H9 (cell line): ENCODE measurements at regions not wholly inside any gene's neighbourhood (a gene's known extent, or its start where the extent isn't known, plus 50 kb on each side); places are given as distances from the start of the nearest gene placed in this dataset.

ENCODE experiments used
- DNase-seq: peaks from one replicate; pipeline ENCODE4 v3.0.0-alpha.2; 2017
- H2AFZ ChIP-seq: one replicate; pipeline ENCODE4 v1.6.1; 2013; ENCODE audit warnings: mild to moderate bottlenecking, low read length, control low read depth, moderate library complexity
- H2AK5ac ChIP-seq: 2 replicates; pipeline ENCODE4 v1.6.1; 2013; ENCODE audit warnings: low read length, control low read depth, mixed read lengths; ENCODE audit not compliant: insufficient read length
- H2BK120ac ChIP-seq: one replicate; pipeline ENCODE4 v1.6.1; 2013; ENCODE audit warnings: low read depth, mild to moderate bottlenecking, low read length, control low read depth, inconsistent platforms; ENCODE audit not compliant: poor library complexity, severe bottlenecking
- H2BK12ac ChIP-seq: 2 replicates; pipeline ENCODE4 v1.6.1; 2013; ENCODE audit warnings: low read length, control low read depth, mixed read lengths, low read depth; ENCODE audit not compliant: insufficient read length
- H2BK15ac ChIP-seq: 2 replicates; pipeline ENCODE4 v1.6.1; 2013; ENCODE audit warnings: low read depth, low read length, control low read depth
- H2BK20ac ChIP-seq: one replicate; pipeline ENCODE4 v1.6.1; 2013; ENCODE audit warnings: low read depth, mild to moderate bottlenecking, low read length, control low read depth, inconsistent platforms; ENCODE audit not compliant: poor library complexity, severe bottlenecking
- H2BK5ac ChIP-seq: 2 replicates; pipeline ENCODE4 v1.6.1; 2013; ENCODE audit warnings: low read length, control low read depth, mixed read lengths; ENCODE audit not compliant: insufficient read length
- H3K14ac ChIP-seq: 2 replicates; pipeline ENCODE4 v1.6.1; 2013; ENCODE audit warnings: low read length, control low read depth; ENCODE audit not compliant: insufficient read depth
- H3K18ac ChIP-seq: 2 replicates; pipeline ENCODE4 v1.6.1; 2013; ENCODE audit warnings: low read depth, mild to moderate bottlenecking, mixed read lengths, low read length, control low read depth; ENCODE audit not compliant: insufficient read length
- H3K23ac ChIP-seq: 2 replicates; pipeline ENCODE4 v1.6.1; 2013; ENCODE audit warnings: low read length, control low read depth, mixed read lengths, low read depth; ENCODE audit not compliant: insufficient read length
- H3K23me2 ChIP-seq: 2 replicates; pipeline ENCODE4 v1.6.1; 2013; ENCODE audit warnings: low read depth, mild to moderate bottlenecking, mixed read lengths, low read length, control low read depth; ENCODE audit not compliant: insufficient read length, poor library complexity, severe bottlenecking
- H3K27ac ChIP-seq: 2 replicates; pipeline ENCODE4 v1.5.1; 2013; ENCODE audit warnings: low read length, control low read depth, mixed read lengths, low read depth; ENCODE audit not compliant: insufficient read length
- H3K27me3 ChIP-seq: 2 replicates; pipeline ENCODE4 v1.6.1; 2013; ENCODE audit warnings: low read length, control low read depth, inconsistent platforms; ENCODE audit not compliant: insufficient read depth
- H3K4ac ChIP-seq: 2 replicates; pipeline ENCODE4 v1.6.1; 2013; ENCODE audit warnings: low read depth, mild to moderate bottlenecking, control low read depth, inconsistent platforms, low read length, moderate library complexity
- H3K4me1 ChIP-seq: 2 replicates; pipeline ENCODE4 v1.6.1; 2013; ENCODE audit warnings: low read length, control low read depth, inconsistent platforms; ENCODE audit not compliant: insufficient read depth
- H3K4me2 ChIP-seq: 2 replicates; pipeline ENCODE4 v1.6.1; 2013; ENCODE audit warnings: low read length, control low read depth, mixed read lengths; ENCODE audit not compliant: insufficient read length, insufficient read depth
- H3K56ac ChIP-seq: 2 replicates; pipeline ENCODE4 v1.6.1; 2013; ENCODE audit warnings: low read depth, mild to moderate bottlenecking, mixed read lengths, low read length, control low read depth; ENCODE audit not compliant: insufficient read length
- H3K79me1 ChIP-seq: 2 replicates; pipeline ENCODE4 v1.6.1; 2013; ENCODE audit warnings: low read depth, mild to moderate bottlenecking, moderate library complexity, low read length, control low read depth, inconsistent platforms; ENCODE audit not compliant: insufficient read depth, poor library complexity, severe bottlenecking
- H3K79me2 ChIP-seq: 2 replicates; pipeline ENCODE4 v1.6.1; 2013; ENCODE audit warnings: low read length, control low read depth, inconsistent platforms; ENCODE audit not compliant: insufficient read depth
- H3K9ac ChIP-seq: 2 replicates; pipeline ENCODE4 v1.6.1; 2013; ENCODE audit warnings: low read length, control low read depth, mixed read lengths; ENCODE audit not compliant: insufficient read length; ENCODE audit errors: extremely low read depth
- H3K9me3 ChIP-seq: one replicate; pipeline ENCODE4 v1.6.1; 2013; ENCODE audit warnings: low read depth, low read length, inconsistent platforms; ENCODE audit not compliant: control insufficient read depth
- H3T11ph ChIP-seq: one replicate; pipeline ENCODE4 v1.6.1; 2013; ENCODE audit warnings: mild to moderate bottlenecking, low read length, control low read depth, inconsistent platforms
- H4K20me1 ChIP-seq: one replicate; pipeline ENCODE4 v1.6.1; 2013; ENCODE audit not compliant: control insufficient read depth, insufficient read length, insufficient read depth
- H4K5ac ChIP-seq: 2 replicates; pipeline ENCODE4 v1.6.1; 2013; ENCODE audit warnings: low read depth, mild to moderate bottlenecking, mixed read lengths, low read length, control low read depth; ENCODE audit not compliant: insufficient read length
- H4K8ac ChIP-seq: replicated peaks from 2 replicates; pipeline ENCODE4 v1.6.1; 2013; ENCODE audit warnings: low read length, control low read depth, mixed read lengths, low read depth; ENCODE audit not compliant: insufficient read length
- H4K91ac ChIP-seq: 2 replicates; pipeline ENCODE4 v1.6.1; 2013; ENCODE audit warnings: low read depth, mild to moderate bottlenecking, moderate library complexity, mixed read lengths, low read length, control low read depth; ENCODE audit not compliant: insufficient read length
- H3K27ac Mint-ChIP-seq, 3 experiments: 2 replicates in 2 of 3; 3 replicates in 1 of 3; pipeline ENCODE4 v1.8.0; 2020 to 2021; ENCODE audit warnings: mixed read lengths in 3 of 3, mild to moderate bottlenecking in 1 of 3, moderate library complexity in 1 of 3
- H3K27me3 Mint-ChIP-seq: 2 replicates; pipeline ENCODE4 v1.8.0; 2021; ENCODE audit warnings: low read depth, mild to moderate bottlenecking, moderate library complexity, mixed read lengths
- H3K36me3 Mint-ChIP-seq, 3 experiments: 2 replicates in 2 of 3; 3 replicates in 1 of 3; pipeline ENCODE4 v1.8.0; 2020 to 2021; ENCODE audit warnings: low read depth in 3 of 3, mixed read lengths in 3 of 3; ENCODE audit not compliant: insufficient read depth in 1 of 3
- H3K4me1 Mint-ChIP-seq, 2 experiments: 2 replicates each; pipeline ENCODE4 v1.8.0; 2020; ENCODE audit warnings: mixed read lengths in 2 of 2
- H3K4me3 Mint-ChIP-seq, 2 experiments: 2 replicates in 1 of 2; 3 replicates in 1 of 2; pipeline ENCODE4 v1.8.0; 2020 to 2021; ENCODE audit warnings: mild to moderate bottlenecking in 2 of 2, mixed read lengths in 2 of 2, moderate library complexity in 1 of 2
- H3K9me3 Mint-ChIP-seq, 2 experiments: 2 replicates in 1 of 2; 3 replicates in 1 of 2; pipeline ENCODE4 v1.8.0; 2020; ENCODE audit warnings: mild to moderate bottlenecking in 2 of 2, mixed read lengths in 2 of 2, moderate library complexity in 1 of 2
- CTCF ChIP-seq: fragments of 200-600 bp; sonication (generic); conservative IDR thresholded peaks from 3 replicates; pipeline ENCODE4 v1.8.0; 2021; ENCODE audit warnings: antibody characterized with exemption, mild to moderate bottlenecking
- WGBS: extraction: QIAGEN DNeasy Blood & Tissue Kit; methylation state at CpG from one replicate; pipeline ENCODE4 v1.1.7; 2013; ENCODE audit warnings: missing lambda C conversion rate, low lambda C conversion rate, mixed read lengths; ENCODE audit not compliant: insufficient read length; ENCODE audit errors: extremely low coverage; 5-methylcytosine and 5-hydroxymethylcytosine counted together

- Histone ChIP-seq H2AFZ (no peak overlapping the region), H3K9ac (no peak overlapping the region), H4K91ac (no peak overlapping the region), H3K56ac (no peak overlapping the region), H3K27me3 (no peaks in the 10 kb centered on the region), H2BK120ac (no peak overlapping the region), H3K4me2 (no peak overlapping the region), H4K5ac (no peak overlapping the region), H3K4me1 (no peaks in the 10 kb centered on the region), H2AK5ac (no peak overlapping the region), H3K18ac (no peak overlapping the region), H2BK20ac (no peak overlapping the region), H3K79me1 (no peaks in the 10 kb centered on the region), H3K9me3 (no peaks in the 10 kb centered on the region), H3K27ac (no peak overlapping the region), H3K23ac (no peak overlapping the region), H3K14ac (no peak overlapping the region), H4K8ac (no peak overlapping the region), H2BK15ac (no peak overlapping the region), H2BK12ac (no peak overlapping the region), H4K20me1 (no peaks in the 10 kb centered on the region), H3T11ph (no peak overlapping the region), H3K23me2 (no peaks in the 10 kb centered on the region), H3K79me2 (no peaks in the 10 kb centered on the region), H3K4ac (no peak overlapping the region), H2BK5ac (no peak overlapping the region)
- Mint-ChIP-seq H3K9me3 (no peaks in the 10 kb centered on the region), H3K4me1 (no peaks in the 10 kb centered on the region), H3K27ac (no peak overlapping the region), H3K36me3 (no peaks in the 10 kb centered on the region), H3K4me3 (no peak overlapping the region), H3K27me3 (no peaks in the 10 kb centered on the region; the same call in 1 of the 2 replicates)
- TF ChIP-seq CTCF = no peak
- DNase-seq = no peak
- WGBS = no CpG with 5 or more reads among the region's 2 CpGs
Measured at GRCh38 chr2:163324677-163325076, 411.1 kb downstream of the FIGN start.
